ENCODE measurements at regions not wholly inside any gene's neighbourhood (a gene's known extent, or its start where the extent isn't known, plus 50 kb on each side); places are given as distances from the start of the nearest gene placed in this dataset.

DNA sequence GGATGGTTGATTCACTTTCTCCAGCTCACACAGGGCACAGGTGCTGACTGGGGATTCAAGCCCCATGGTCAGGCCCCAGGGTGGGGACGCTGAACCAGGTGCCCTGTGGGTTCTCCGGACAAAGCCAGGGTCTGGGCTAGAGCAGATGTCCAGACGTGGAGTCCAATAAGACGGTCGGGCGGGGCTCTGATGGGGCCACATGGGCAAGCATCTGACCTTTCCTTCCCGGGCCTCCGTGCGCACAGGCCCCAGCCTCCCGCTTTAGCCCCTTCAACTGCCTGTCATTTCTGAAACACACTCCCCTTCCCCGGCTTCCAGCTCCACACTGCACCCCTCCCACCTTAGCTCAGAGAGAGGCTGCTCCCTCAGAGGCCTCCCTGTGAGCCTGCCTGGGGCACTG is 153.0 kb upstream of the PPP2R2D start:
- Histone ChIP-seq H3K9me3 (no peaks in the 10 kb centered on the region), H3K36me3 (replicated peaks in 1 of 2; ENCODE audit: insufficient read depth in 1 of 2, low read depth in 2 of 2) (no peaks in the 10 kb centered on the region), H3K4me1 (no peaks in the 10 kb centered on the region), H3K27me3 (peaks cover 0 to 4% of the 10 kb centered on the region in 2 donors), H3K4me3 (no peak overlapping the region), H3K27ac (no peak overlapping the region)
- 68 to 72% methylated on average over 10 to 11 of the region's 11 CpGs for whole genome bisulfite sequencing, 2 donors
- DNase-seq (no peak), ATAC-seq (no peak)
- TF ChIP-seq, protein P1, sequence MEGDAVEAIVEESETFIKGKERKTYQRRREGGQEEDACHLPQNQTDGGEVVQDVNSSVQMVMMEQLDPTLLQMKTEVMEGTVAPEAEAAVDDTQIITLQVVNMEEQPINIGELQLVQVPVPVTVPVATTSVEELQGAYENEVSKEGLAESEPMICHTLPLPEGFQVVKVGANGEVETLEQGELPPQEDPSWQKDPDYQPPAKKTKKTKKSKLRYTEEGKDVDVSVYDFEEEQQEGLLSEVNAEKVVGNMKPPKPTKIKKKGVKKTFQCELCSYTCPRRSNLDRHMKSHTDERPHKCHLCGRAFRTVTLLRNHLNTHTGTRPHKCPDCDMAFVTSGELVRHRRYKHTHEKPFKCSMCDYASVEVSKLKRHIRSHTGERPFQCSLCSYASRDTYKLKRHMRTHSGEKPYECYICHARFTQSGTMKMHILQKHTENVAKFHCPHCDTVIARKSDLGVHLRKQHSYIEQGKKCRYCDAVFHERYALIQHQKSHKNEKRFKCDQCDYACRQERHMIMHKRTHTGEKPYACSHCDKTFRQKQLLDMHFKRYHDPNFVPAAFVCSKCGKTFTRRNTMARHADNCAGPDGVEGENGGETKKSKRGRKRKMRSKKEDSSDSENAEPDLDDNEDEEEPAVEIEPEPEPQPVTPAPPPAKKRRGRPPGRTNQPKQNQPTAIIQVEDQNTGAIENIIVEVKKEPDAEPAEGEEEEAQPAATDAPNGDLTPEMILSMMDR (IDR thresholded peaks at IDR 0.05): no peak
- no peak for TF ChIP-seq POLR2A (IDR thresholded peaks at IDR 0.05)
- intact Hi-C loops (cut with DNase I): no loop called here

DNA sequence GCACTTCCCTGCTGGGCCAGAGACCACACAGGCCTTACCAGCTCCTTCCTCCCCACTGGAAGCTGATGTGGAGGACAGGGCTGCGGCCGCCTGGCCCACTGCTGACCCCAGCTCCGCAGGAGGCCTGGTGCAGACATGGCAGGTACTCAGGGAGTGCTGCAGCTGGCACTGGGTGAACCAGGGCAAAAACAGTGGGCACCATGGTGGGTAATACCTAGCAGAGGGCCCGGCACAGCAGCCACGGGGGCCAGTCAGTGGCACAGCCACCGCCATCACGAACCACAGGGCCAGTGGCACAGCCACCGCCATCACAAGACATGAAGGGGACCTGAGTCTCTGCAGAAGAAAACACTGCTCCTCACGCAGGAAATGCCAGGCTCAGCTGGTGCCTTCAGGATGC is 152.6 kb upstream of the PPP2R2D start:
- peaks cover 0 to 4% of the 10 kb centered on the region in 2 donors for H3K27me3 ChIP-seq
- intact Hi-C loops (cut with DNase I): no loop called here
- no peaks in the 10 kb centered on the region for H3K36me3 ChIP-seq (replicated peaks in 1 of 2; ENCODE audit: insufficient read depth in 1 of 2, low read depth in 2 of 2)
- ATAC-seq: no peak
- no peaks in the 10 kb centered on the region for H3K9me3 ChIP-seq
- no peak for TF ChIP-seq POLR2A (IDR thresholded peaks at IDR 0.05)
- TF ChIP-seq, protein P1 (IDR thresholded peaks at IDR 0.05): no peak
- no peak overlapping the region for H3K4me3 ChIP-seq
- no peaks in the 10 kb centered on the region for H3K4me1 ChIP-seq
- no peak for DNase-seq
- no peak overlapping the region for H3K27ac ChIP-seq
- WGBS, 2 donors: 63 to 72% methylated on average over 4 to 9 of the region's 9 CpGs

DNA sequence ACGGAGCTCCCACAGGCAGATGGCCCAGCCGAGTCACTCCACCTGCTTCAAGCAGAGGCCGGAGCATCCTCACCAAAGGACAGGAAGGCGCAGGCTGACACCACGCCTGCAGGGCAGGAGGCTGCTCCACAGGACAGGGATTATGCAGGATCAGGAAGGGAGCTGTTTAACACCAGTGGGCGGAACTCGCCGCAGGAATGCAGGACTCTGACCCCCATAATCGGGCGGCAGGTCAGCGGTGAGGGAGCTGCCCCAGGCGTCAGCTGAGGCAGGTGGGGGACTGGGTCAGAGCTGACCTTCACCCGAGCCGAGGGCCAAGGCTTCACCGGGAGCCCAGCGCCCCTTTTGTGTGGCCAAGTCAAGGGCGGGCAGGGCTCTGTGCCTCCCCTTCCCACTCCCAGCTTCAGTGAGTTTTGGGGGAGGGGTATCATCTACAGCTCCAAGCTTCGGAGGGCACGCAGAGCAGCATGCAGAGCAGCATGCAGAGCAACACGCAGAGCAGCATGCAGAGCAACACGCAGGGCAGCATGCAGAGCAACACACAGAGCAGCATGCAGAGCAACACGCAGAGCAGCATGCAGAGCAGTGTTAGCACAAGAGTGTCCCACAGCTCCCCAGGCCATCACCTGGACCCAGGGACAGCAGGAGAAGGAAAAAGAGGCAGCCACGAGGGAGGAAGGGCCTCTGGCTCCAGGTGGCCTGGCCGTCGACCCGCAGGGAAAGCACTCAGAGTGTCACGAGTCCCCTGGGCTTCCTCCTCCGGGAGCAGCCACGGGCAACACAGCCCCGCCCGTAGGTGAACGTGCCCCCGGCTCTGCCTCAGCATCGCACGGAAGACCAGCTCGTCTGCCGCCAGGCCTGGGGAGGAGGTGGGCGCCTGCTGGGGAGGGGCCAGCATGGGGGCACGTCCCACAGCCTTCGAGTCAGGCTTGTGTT is 151.7 kb upstream of the PPP2R2D start:
- intact Hi-C loops (cut with DNase I): no loop called here
- Histone ChIP-seq H3K4me3 (no peak overlapping the region), H3K27me3 (peaks cover 0 to 4% of the 10 kb centered on the region in 2 donors), H3K4me1 (no peaks in the 10 kb centered on the region), H3K36me3 (replicated peaks in 1 of 2; ENCODE audit: insufficient read depth in 1 of 2, low read depth in 2 of 2) (no peaks in the 10 kb centered on the region), H3K27ac (no peak overlapping the region), H3K9me3 (no peaks in the 10 kb centered on the region)
- WGBS, 2 donors: 23 to 29% methylated on average over 14 to 40 of the region's 40 CpGs
- ATAC-seq: no peak
- TF ChIP-seq, protein P1 (IDR thresholded peaks at IDR 0.05): no peak
- TF ChIP-seq POLR2A (IDR thresholded peaks at IDR 0.05): no peak
- DNase-seq: no peak

DNA sequence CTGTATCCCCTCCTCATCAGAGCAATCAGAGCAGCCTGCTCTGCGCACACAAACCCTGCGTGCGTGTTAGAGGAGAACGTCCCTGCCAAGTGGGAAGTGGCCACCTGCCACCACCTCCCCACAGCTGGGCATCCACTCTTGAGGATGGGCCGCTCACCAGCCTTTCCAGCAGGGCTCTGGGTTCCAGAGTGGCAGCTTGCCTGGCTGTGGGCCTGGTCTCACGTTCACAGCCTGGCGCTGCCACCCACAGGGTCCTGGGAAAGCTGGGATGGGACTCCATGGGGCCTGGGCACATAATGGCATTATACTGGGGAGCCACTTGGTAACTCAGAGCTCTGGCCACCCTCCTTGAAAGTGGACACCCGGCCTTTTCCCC is 151.1 kb upstream of the PPP2R2D start:
- H3K9me3 ChIP-seq: no peaks in the 10 kb centered on the region
- no peak for TF ChIP-seq POLR2A (IDR thresholded peaks at IDR 0.05)
- TF ChIP-seq, protein P1 (IDR thresholded peaks at IDR 0.05): no peak
- H3K36me3 ChIP-seq (replicated peaks in 1 of 2; ENCODE audit: insufficient read depth in 1 of 2, low read depth in 2 of 2): no peaks in the 10 kb centered on the region
- WGBS, 2 donors: 60 to 75% methylated on average over 3 to 7 of the region's 8 CpGs
- intact Hi-C loops (cut with DNase I): no loop called here
- H3K27me3 ChIP-seq: peaks cover 0 to 4% of the 10 kb centered on the region in 2 donors
- ATAC-seq (no peak), DNase-seq (no peak)
- no peak overlapping the region for H3K4me3 ChIP-seq
- no peak overlapping the region for H3K27ac ChIP-seq
- H3K4me1 ChIP-seq: no peaks in the 10 kb centered on the region

Measured in body of pancreas (tissue), 4 donors.